NCI-H82 treated with DMSO at 0.1 percent for 48 hours (cell line): ENCODE measurements at regions not wholly inside any gene's neighbourhood (a gene's known extent, or its start where the extent isn't known, plus 50 kb on each side); places are given as distances from the start of the nearest gene placed in this dataset.
"Not testable (repeated sequence)": the region's sequence is repeated elsewhere in the genome, so short reads cannot be mapped to it uniquely, and the experiment has no call there.

ENCODE experiments used
- DNase-seq: peaks from one replicate; lab custom pipeline; 2025; ENCODE audit not compliant: unreplicated experiment; lab: John Stamatoyannopoulos, UW

DNA sequence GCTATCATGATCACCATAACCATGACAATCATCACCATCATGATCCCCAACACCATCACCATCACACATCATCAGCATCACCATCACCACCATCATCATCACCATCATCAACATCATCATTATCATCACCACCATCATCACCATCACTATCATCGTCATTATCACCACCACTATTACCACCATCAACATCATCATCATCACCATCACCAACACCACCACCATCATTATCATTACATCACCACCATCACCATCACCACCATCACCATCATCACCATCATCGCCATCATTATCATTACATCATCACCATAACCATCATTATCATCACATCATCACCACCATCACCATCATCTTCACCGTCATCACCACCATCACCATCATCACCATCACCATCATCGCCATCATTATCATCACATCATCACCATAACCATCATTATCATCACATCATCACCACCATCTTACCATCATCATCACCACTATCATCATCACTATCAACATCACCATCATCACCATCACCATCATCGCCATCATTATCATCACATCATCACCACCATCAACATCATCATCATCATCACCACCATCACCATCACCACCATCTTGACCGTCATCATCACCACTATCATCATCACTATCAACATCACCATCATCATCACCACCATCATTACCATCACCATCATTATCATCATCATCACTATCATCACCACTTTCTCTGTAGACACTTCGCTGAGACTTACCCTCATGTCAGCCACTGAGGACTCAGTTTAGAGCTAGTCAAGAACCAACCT lies 366.0 kb downstream of the C16orf95 start:
- DNase-seq: no peak

- DNase-seq: no peak
Observed at GRCh38 chr16:86951831-86952598, 365.2 kb downstream of the C16orf95 start.

DNA sequence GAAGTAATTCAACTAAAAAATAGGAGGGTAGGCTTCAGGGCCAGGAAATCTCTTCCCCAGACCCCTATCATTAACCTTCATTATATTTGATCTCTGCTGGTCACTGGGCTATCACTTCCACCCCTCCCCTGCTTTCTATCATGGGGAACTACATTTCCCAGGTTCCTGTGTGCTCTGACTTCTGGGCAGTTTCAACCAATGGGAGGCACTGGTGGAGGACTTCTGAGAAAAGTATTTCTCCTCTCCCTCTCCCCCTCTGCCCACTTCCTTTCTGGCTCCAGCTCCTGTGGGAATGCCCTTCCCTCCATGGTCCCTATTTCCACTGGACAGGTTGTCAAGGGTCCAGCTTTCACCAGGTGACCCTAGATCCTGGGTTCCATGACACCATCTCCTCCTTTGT lies 364.4 kb downstream of the C16orf95 start:
- DNase-seq: no peak

DNA sequence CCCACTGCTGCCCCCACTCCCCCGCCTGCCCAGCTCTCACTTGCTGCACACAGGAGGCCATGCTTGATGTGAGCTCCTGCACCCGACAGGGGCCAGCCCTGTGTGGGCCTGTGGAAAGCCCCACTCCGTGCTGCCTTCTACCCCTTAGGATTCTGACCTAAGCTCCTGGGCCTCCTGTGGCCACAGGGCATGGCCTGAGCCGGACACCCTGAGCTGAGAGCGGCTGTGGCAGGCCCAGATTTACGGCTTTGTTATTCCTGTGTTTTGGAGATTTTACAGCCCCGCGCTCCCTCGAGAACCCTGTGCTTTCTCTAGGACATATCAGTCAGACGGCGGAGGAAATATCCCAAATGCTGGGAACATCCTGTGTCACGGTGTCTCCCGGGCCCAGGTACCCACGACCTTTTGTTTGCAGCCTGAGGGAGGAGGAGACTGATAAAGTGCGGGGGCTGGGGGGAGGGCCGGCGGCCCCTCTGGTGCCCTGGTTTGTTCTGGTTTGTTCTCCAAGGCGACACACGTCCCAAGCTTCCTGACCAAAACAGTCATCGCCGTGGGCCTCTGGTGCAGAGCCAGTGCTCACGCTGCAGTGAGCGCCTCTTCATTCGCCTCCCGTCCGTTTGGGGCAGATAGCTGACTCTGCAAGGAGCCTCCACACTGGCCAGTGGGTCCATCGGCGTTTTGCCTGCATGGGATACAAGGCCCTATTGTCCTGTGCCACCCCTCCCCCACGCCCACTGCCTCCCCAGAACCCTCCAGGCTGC lies 363.4 kb downstream of the C16orf95 start:
- DNase-seq: no peak

DNA sequence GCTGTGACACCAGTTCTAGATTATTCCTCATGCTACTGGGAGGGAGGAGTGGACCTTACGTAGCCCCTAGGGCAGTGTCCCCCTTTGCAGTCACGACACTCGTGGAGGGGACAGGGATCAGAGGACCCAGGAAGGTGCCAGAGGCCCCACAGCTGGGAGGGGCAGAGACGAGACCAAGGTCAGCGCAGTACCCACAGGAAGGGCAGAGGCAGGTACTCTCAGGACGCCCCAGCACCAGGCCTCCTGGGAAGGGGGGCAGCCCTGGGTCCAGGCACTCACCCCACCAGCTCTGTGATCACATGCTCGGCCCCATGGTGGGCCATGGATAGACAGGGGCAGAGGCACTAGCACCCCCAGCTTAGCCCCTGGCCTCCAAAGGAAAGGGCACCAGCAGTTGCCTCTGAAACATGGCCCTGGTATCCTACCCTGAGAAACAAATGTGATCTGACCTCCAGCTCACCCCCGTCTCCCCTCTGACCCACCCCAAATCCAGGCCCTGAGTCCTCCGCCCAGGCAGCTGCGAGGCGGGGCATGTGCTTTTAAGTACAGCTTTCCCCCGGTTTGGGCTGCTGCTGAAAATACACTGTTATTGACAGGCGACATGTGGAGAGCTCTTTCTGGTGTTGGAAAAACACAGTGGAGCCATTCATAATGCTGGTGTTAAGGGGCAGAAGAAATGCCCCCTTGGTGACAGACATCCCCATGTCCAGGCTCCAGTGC lies 361.9 kb downstream of the C16orf95 start:
- DNase-seq: no peak

- DNase-seq: no peak
Observed at GRCh38 chr16:86956437-86956836, 360.8 kb downstream of the C16orf95 start.

- DNase-seq: not testable (repeated sequence)
Observed at GRCh38 chr16:86957662-86958198, 359.5 kb downstream of the C16orf95 start.

- DNase-seq: no peak
Observed at GRCh38 chr16:86958423-86958822, 358.8 kb downstream of the C16orf95 start.

- no peak for DNase-seq
Observed at GRCh38 chr16:86959091-86959651, 358.0 kb downstream of the C16orf95 start.

DNA sequence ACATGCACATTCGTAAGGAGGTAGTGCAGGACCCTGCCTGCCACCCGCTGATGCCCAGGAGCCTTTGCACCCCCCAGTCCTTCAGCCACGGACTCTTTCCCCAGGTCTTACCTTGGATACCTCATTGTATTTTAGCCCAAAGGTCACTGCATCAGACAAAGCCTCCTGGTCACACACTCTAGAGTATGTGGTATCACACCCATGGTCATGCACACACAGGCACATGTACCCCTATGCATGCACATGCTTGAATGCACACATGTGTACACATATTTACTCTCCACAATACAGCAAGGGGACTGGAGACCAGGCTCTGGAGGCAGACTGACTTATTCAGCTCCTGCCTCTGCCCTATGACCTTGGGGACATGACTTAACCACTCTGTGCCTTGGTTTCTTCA lies 357.5 kb downstream of the C16orf95 start:
- DNase-seq: no peak

- no peak for DNase-seq
Observed at GRCh38 chr16:86960266-86960665, 356.9 kb downstream of the C16orf95 start.

- DNase-seq: no peak
Observed at GRCh38 chr16:86961171-86961601, 356.0 kb downstream of the C16orf95 start.

DNA sequence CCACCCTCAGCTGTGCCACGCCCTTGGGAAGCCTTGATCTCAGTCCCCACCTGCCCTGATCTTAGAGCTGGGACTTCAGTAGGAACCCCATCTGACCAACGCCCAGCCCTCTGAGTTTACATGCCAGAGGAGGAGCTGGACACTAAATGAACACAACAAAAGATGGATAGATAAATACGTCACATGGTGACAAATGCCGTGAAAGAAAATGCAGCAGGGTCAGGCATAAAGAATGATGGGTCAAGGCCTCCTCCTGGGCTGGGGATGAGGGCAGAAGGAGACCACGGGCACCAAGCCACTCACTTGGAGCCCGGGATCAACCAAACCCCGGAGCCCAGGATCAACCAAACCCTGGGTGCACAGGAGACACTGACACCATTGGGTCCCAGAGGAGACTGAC lies 354.9 kb downstream of the C16orf95 start:
- no peak for DNase-seq

- no peak for DNase-seq
Observed at GRCh38 chr16:86962913-86963312, 354.3 kb downstream of the C16orf95 start.

DNA sequence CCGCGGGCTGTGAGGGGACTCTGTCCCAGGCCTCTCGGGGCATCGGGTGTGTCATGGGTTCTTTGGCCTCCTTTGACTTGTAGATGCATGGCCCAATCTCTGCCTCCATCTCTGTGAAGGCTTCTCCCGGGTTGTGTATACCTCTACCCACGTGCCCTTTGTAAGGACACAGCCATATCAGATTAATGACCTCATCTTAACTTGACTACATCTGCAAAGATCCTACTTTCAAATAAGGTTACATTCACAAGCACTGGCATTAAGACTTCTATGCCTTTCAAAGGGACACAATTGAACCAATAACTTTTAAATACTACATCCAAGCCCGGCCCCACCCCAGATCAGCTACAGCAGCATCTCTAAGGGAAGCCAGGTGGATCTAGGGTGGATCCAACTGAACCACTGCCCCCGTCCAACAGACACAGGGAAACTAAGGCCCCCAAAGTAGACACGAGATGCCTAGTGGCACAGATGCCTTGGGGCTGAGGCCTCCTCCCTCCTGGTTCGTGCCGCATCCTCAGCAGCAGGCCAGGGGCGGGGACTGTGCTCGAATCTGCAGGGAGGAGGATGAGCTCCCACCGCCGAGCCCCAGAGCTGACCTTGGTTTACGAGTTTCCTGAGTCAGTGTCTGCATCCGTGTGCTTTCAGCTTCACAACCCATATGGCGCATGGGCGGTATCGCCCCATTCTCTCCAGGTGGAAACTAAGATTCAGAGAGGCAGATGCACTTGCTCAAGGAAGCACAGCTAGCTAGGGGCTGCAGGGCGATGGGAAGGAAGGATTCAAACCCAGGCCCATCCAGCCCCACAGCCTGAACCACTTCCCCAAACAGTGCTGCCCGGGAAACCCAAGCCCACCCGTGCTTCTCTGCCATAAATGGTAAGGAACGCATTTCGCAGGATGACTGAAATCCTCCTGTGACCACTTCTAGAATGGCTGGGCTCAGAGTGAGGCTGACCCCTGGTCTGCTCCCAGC lies 353.3 kb downstream of the C16orf95 start:
- DNase-seq: no peak

DNA sequence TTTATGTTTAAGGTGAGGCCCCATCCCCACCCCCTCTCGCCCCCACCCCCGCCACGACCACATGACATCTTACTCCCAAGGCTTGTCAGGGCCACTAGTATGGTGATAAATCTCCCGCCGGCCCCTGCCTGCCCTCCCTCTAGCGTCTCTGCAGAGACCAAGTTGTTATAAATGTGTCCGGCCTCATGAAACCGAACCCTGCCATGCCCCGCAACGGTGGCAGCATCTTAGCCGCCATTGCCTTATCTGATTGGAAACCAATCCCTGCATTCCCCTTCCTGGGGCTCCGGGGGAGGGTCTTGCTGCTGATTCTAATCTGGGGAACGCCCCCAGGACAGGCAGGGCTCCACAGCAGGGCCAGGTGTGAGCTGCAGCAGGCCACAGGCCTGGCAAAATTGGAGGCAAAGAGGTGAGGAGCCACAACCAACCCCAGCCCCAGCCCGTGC lies 352.4 kb downstream of the C16orf95 start:
- DNase-seq: no peak

- no peak for DNase-seq
Observed at GRCh38 chr16:86965331-86965730, 351.9 kb downstream of the C16orf95 start.

- DNase-seq: no peak
Observed at GRCh38 chr16:86965840-86966550, 351.2 kb downstream of the C16orf95 start.
